ENCODE measurements at regions not wholly inside any gene's neighbourhood (a gene's known extent, or its start where the extent isn't known, plus 50 kb on each side); places are given as distances from the start of the nearest gene placed in this dataset.

GRCh38 chr6:81589465-81590313 is 162.8 kb downstream of the TENT5A start:
- TF ChIP-seq CTCF (IDR thresholded peaks at IDR 0.05) (no peak), POLR2A (IDR thresholded peaks at IDR 0.05) (no peak)
